ENCODE measurements at regions not wholly inside any gene's neighbourhood (a gene's known extent, or its start where the extent isn't known, plus 50 kb on each side); places are given as distances from the start of the nearest gene placed in this dataset.

GRCh38 chr6:2503816-2504494 is 246.8 kb downstream of the MYLK4 start:
- H3K36me3 ChIP-seq (ENCODE audit: control insufficient read depth, low read length), result no peaks in the 10 kb centered on the region
- H3K4me1 ChIP-seq (ENCODE audit: control insufficient read depth, low read length), result no peaks in the 10 kb centered on the region
- no peak overlapping the region for H3K4me2 ChIP-seq (ENCODE audit: low read length)
- no peak for TF ChIP-seq CTCF (IDR thresholded peaks at IDR 0.05; ENCODE audit: low read depth, low read length, poor library complexity, severe bottlenecking)
- no peak for TF ChIP-seq EZH2phosphoT487 (IDR thresholded peaks at IDR 0.05; ENCODE audit: borderline replicate concordance, low read length)
- H3F3A ChIP-seq (ENCODE audit: control insufficient read depth, insufficient read depth), result no peaks in the 10 kb centered on the region
- H3K79me2 ChIP-seq (ENCODE audit: control insufficient read depth, low read length), result no peaks in the 10 kb centered on the region
- peaks cover 6% of the 10 kb centered on the region for H3K27me3 ChIP-seq (ENCODE audit: control insufficient read depth, low read length)
- no peak overlapping the region for H3K4me3 ChIP-seq (ENCODE audit: low read length)
- H3K9me2 ChIP-seq (replicated peaks; ENCODE audit: control insufficient read depth, low read length), result no peaks in the 10 kb centered on the region
- H4K20me1 ChIP-seq (ENCODE audit: control insufficient read depth, insufficient read depth, low read depth, low read length), result no peaks in the 10 kb centered on the region
- no peaks in the 10 kb centered on the region for H3K9me3 ChIP-seq (ENCODE audit: control insufficient read depth, insufficient read depth, low read length)
- no peak overlapping the region for H3K27ac ChIP-seq (ENCODE audit: low read depth, low read length)

DNA sequence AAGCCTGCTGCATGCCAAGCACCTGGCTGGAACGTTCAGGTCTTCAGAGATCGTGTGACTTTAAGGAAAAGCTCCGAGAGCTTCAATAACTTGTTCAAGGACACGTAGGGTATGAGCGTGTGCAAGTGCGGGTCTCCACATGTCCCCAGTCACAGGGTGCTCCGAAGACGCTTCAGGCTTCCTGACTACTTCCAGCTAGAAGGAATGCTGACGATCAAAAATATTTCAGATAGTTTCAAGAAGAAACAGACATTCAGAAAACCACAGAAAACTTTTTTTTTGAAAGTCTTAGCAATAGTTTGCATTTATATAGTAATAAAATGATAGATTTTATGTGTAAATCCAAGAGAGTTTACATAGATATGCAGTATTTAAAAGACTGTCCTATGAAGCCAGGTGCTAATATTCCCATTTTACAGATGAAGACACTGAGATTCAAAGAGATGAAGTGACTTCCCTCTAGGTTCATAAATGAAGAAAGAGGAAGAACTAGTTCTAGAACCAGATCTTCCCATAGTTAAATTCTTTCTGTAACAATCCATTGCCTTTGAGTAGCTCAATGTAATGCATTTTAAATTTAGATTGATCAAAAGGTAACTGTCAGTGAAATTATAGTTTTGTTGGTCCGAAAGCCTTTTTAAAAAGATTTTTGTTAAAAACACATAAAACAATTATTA is 247.6 kb downstream of the MYLK4 start:
- H3K4me2 ChIP-seq (ENCODE audit: low read length), result no peak overlapping the region
- no peak overlapping the region for H3K27ac ChIP-seq (ENCODE audit: low read depth, low read length)
- no peak overlapping the region for H3K4me3 ChIP-seq (ENCODE audit: low read length)
- no peaks in the 10 kb centered on the region for H4K20me1 ChIP-seq (ENCODE audit: control insufficient read depth, insufficient read depth, low read depth, low read length)
- no peaks in the 10 kb centered on the region for H3K4me1 ChIP-seq (ENCODE audit: control insufficient read depth, low read length)
- no peaks in the 10 kb centered on the region for H3K79me2 ChIP-seq (ENCODE audit: control insufficient read depth, low read length)
- H3K27me3 ChIP-seq (ENCODE audit: control insufficient read depth, low read length), result peaks cover 6% of the 10 kb centered on the region
- TF ChIP-seq EZH2phosphoT487 (IDR thresholded peaks at IDR 0.05; ENCODE audit: borderline replicate concordance, low read length) (no peak), CTCF (IDR thresholded peaks at IDR 0.05; ENCODE audit: low read depth, low read length, poor library complexity, severe bottlenecking) (no peak)
- H3K9me3 ChIP-seq (ENCODE audit: control insufficient read depth, insufficient read depth, low read length), result no peaks in the 10 kb centered on the region
- no peaks in the 10 kb centered on the region for H3K36me3 ChIP-seq (ENCODE audit: control insufficient read depth, low read length)
- no peaks in the 10 kb centered on the region for H3K9me2 ChIP-seq (replicated peaks; ENCODE audit: control insufficient read depth, low read length)
- H3F3A ChIP-seq (ENCODE audit: control insufficient read depth, insufficient read depth), result no peaks in the 10 kb centered on the region

DNA sequence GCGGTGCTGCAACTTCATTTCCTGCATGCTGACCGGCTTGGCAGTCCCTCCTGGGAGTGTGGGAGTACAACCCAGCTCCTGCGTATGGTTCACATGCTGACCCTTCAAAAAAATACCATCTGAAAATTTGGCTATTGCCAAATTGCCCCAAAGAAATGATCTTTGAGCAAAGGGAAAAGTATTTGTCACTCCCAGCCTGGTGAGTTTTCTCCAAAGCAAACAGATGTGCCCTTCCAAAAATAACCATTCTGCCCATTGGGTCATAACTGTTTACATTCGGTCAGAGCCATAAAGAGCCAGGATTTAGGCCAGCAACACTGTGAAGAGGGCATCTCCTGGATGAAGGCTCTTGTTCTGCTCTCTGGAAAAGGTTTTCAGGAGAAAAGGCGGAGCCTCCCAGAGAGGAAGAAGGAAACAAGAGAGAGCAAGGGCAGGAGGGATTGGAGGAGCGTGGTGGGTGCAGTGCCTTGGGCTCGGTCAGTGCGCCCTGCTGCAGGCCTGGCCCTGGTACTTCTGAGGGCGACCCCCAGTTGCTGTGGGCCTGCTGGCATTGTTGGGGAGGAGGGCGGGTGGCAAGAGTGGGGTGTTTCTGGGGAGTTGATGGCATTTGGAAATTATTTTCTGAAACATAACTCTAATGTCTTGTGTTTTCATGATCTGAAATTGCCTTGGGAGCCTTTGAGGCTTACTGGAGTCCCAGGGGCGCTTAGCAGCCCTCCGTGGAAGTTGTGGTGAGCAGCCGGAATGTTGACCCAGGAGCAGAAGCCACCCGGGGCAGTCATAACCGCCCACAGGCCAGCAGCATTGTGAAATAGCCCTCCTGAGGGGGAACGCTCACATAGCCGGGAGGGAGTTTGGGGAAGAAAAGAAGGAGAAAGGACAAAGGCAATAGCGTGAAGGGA is 248.4 kb downstream of the MYLK4 start:
- H3K4me2 ChIP-seq (ENCODE audit: low read length), result no peak overlapping the region

More for the DNA sequence above, 248.4 kb downstream of the MYLK4 start:
- TF ChIP-seq CTCF (IDR thresholded peaks at IDR 0.05; ENCODE audit: low read depth, low read length, poor library complexity, severe bottlenecking), result no peak
- no peak for TF ChIP-seq EZH2phosphoT487 (IDR thresholded peaks at IDR 0.05; ENCODE audit: borderline replicate concordance, low read length)
- H3K4me1 ChIP-seq (ENCODE audit: control insufficient read depth, low read length), result no peaks in the 10 kb centered on the region
- no peaks in the 10 kb centered on the region for H4K20me1 ChIP-seq (ENCODE audit: control insufficient read depth, insufficient read depth, low read depth, low read length)
- H3K9me2 ChIP-seq (replicated peaks; ENCODE audit: control insufficient read depth, low read length), result no peaks in the 10 kb centered on the region
- no peaks in the 10 kb centered on the region for H3K9me3 ChIP-seq (ENCODE audit: control insufficient read depth, insufficient read depth, low read length)
- H3K36me3 ChIP-seq (ENCODE audit: control insufficient read depth, low read length), result no peaks in the 10 kb centered on the region
- H3K27ac ChIP-seq (ENCODE audit: low read depth, low read length), result no peak overlapping the region
- peaks cover 6% of the 10 kb centered on the region for H3K27me3 ChIP-seq (ENCODE audit: control insufficient read depth, low read length)
- no peaks in the 10 kb centered on the region for H3K79me2 ChIP-seq (ENCODE audit: control insufficient read depth, low read length)
- H3F3A ChIP-seq (ENCODE audit: control insufficient read depth, insufficient read depth), result no peaks in the 10 kb centered on the region
- H3K4me3 ChIP-seq (ENCODE audit: low read length), result no peak overlapping the region

Data from DOHH2 (cell line).